ENCODE measurements at regions not wholly inside any gene's neighbourhood (a gene's known extent, or its start where the extent isn't known, plus 50 kb on each side); places are given as distances from the start of the nearest gene placed in this dataset.

- no peak for TF ChIP-seq CTCF (IDR thresholded peaks at IDR 0.05; ENCODE audit: insufficient read depth, low read depth, low read length)
- TF ChIP-seq EZH2 (IDR thresholded peaks at IDR 0.05; ENCODE audit: insufficient read depth, low read length), result no peak
Measured at GRCh38 chr21:31592963-31593560, 66.4 kb upstream of the SOD1 start.

Measured in astrocyte (in vitro differentiated cells and primary cell).